GM08714 (cell line): ENCODE measurements at regions not wholly inside any gene's neighbourhood (a gene's known extent, or its start where the extent isn't known, plus 50 kb on each side); places are given as distances from the start of the nearest gene placed in this dataset.

Experiments used
- H3K4me3 ChIP-seq: fragments of 200-500 bp; sonication (Bioruptor generic); 2 replicates; pipeline ENCODE4 v1.5.1; 2014; ENCODE audit warnings: mild to moderate bottlenecking, low read length, inconsistent platforms
- ZNF274 ChIP-seq: IDR thresholded peaks from 2 replicates; pipeline ENCODE4 v1.6.1; 2012; ENCODE audit warnings: mild to moderate bottlenecking, low read depth, low read length

GRCh38 chr1:87866416-87866815 lies 537.7 kb downstream of the LMO4 start:
- TF ChIP-seq ZNF274: no peak
- H3K4me3 ChIP-seq: no peak overlapping the region

DNA sequence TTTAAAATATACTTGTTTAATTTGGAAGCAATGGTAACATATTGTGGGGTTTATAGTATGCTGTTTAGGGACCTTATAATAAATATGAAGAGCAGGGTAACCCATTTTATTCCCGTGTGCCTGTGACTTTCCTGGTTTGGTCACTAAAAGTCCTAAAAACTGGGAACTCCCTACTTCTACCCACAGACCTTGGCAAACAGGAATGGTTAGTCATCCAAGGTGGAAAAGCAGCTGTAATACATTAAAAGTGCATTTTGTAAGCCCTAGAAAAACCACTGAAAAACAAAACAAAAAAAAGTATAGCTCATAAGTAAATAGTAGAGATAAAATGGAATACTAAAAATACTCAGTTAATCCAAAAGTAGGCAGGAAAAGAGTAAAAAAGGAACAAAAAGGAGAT lies 538.9 kb downstream of the LMO4 start:
- no peak overlapping the region for H3K4me3 ChIP-seq
- TF ChIP-seq ZNF274: no peak

GRCh38 chr1:87869567-87869966 lies 540.9 kb downstream of the LMO4 start:
- TF ChIP-seq ZNF274: no peak
- no peak overlapping the region for H3K4me3 ChIP-seq

DNA sequence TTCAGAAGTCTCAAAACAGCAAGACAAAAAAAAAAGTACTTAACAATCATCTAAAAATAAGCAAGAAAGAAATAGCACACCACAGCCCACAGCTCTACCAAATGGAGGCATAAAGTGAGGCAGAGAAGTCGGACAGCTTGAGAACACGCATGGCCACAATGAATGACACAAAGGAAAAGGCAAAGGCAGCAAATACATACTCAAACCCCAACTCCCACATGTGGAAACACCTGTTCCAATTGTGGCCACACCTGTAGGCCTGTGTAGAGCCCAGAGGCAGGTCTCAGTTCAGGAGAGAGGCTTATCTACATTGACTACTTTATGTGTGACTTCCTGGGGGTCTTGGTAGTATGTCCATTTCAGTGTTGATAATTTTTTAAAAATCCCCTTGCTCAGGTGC lies 543.5 kb downstream of the LMO4 start:
- no peak overlapping the region for H3K4me3 ChIP-seq

GRCh38 chr1:87872692-87873091 lies 544.0 kb downstream of the LMO4 start:
- TF ChIP-seq ZNF274: no peak
- H3K4me3 ChIP-seq: no peak overlapping the region

More for the DNA sequence above, 543.5 kb downstream of the LMO4 start:
- TF ChIP-seq ZNF274: no peak

DNA sequence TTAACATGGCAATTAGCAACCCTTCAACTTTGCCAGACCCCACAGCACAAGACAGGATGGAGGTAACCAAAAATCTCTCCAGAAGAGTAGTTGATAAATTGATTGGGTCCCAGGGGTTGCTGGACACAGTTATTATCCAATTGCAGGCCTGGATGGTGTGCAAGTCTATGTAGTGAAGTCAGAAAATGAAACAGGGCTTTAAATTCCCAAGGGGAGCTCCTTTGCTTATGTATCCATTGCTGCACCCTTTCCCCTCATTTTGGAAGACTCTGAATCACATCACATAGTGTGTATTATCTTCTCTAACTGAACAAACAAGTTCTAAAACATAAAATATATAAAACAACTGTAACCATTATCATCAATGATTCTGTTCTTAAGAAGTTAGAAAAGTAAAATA lies 550.2 kb downstream of the LMO4 start:
- H3K4me3 ChIP-seq: no peak overlapping the region
- no peak for TF ChIP-seq ZNF274

GRCh38 chr1:87880098-87880760 lies 551.5 kb downstream of the LMO4 start:
- no peak for TF ChIP-seq ZNF274
- no peak overlapping the region for H3K4me3 ChIP-seq

GRCh38 chr1:87880764-87881163 lies 552.1 kb downstream of the LMO4 start:
- TF ChIP-seq ZNF274: no peak
- no peak overlapping the region for H3K4me3 ChIP-seq

DNA sequence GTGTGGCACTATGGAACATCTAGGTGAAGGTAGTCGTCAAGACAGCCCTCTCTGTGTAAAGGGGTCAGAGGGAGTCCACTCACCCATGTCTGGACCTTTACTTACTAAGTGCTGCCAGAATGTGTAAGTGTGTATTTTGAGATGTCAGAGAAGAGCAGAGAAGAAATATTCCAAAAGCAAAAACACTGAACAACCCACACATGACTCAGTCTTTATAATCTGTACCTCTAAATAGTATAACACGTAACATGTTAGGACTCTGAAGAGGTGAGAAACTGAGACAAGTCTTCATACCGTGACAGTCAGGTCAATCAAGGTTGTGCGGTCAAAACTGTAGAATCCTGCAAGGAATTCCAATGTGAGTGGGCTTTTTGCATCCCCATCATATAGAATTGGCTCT lies 555.2 kb downstream of the LMO4 start:
- no peak overlapping the region for H3K4me3 ChIP-seq
- no peak for TF ChIP-seq ZNF274

DNA sequence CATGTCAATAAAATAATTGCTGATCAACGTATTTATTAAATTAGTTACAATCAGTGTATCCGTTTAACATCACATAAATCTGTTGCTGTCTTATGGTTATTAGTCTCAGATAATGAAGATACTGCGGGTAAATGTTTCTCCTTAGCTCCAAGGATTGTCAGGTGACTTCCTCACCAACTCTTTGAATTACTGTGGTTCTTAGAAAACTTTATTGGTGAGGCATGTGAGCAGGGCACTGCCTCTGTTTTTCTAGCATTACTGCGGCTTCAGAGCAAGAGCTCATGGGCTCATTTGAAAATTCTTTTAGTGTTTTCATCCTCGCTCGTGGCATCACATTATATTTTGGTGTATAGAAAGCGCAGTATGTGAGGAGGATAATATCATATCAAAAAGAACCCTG lies 555.9 kb downstream of the LMO4 start:
- H3K4me3 ChIP-seq: no peak overlapping the region
- no peak for TF ChIP-seq ZNF274

DNA sequence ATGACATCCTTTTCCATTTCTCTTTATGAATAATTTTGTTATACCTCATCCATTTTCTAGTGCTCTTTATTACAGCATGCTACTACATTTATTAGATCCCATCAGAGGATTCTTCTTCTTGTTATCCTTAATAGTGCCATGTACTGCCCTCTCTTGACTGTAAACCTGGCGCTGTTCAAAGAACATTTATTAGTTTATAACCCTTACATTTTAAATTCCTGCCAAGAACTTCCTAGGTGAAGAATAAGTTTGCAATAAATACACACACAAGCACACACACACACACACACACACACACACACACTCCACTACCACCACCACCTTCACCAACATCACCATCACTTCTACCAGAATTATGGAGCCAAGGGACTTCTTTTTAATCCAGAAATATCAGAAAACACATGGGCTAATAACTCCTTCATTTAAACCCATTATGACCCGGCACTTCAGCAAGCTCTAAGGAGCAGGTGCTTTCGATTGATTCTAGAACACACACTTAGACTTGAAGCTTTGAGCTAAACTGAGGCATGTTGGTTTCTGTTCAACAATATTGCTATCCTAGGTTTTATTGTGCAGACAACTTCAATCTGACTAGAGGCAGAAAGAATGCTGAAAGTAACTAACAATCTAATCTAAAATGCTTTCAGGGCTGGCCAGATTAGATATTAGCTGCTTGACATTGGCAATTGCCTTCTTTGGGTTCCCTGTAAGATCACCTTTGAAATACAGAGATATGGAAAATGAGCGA lies 556.8 kb downstream of the LMO4 start:
- H3K4me3 ChIP-seq: no peak overlapping the region
- TF ChIP-seq ZNF274: no peak

- TF ChIP-seq ZNF274: no peak
- H3K4me3 ChIP-seq: no peak overlapping the region
Observed at GRCh38 chr1:87887100-87887499, 558.4 kb downstream of the LMO4 start.

- H3K4me3 ChIP-seq: no peak overlapping the region
- no peak for TF ChIP-seq ZNF274
Observed at GRCh38 chr1:87888446-87888845, 559.8 kb downstream of the LMO4 start.

DNA sequence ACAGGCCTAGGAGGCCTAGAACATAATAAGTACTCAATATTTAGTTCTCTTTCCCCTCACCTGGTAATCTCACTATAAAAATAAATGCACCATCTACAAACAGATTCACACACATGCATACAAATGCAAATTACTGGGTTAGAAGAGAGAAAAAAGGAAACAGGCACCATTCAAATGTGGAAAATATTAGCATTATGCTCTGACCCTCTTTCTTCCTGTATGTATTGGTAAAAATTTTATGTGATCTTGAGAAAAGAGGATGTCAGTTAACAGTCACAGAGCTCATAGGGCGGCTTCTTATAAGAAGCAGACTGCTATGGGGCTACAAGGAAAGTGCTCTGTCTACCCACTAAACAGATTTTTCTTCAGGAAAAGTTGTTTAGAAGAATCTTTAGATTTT lies 565.4 kb downstream of the LMO4 start:
- H3K4me3 ChIP-seq: no peak overlapping the region
- no peak for TF ChIP-seq ZNF274

- no peak for TF ChIP-seq ZNF274
- no peak overlapping the region for H3K4me3 ChIP-seq
Observed at GRCh38 chr1:87897481-87897880, 568.8 kb downstream of the LMO4 start.
